ENCODE measurements at regions not wholly inside any gene's neighbourhood (a gene's known extent, or its start where the extent isn't known, plus 50 kb on each side); places are given as distances from the start of the nearest gene placed in this dataset.

DNA sequence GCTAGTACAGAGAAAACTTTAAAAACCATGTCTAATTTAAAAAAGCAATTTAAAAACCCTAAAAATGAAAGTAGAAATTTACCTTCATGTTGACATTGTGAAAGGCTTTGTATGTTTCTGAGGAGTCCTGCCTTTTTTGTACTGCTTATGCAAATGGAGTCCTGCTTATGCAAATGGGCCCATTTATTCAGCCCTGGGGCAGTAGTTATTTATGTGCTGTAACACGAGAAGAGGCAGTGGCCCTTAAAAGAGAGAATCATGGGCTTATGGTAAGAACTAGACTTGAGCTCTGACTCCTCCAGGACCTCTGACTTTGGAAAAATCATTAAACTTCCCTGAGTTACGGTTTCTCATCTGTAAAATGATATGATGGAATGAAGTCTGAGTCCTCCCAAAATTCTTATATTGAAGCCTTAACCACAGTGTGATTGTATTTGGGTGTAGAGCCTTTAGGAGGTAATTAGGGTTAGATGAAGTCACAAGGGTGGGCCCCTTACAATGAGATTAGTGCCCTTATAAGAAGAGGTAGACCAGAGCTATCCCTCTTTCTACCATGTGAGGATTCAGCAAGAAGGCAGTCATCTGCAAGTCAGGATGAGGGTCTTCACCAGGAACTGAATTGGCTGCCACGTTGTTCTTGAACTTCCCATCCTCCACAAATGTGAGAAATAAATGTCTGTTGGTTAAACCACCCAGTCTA lies 447.8 kb upstream of the CD180 start:
- DNase-seq (ENCODE audit: low spot score): no peak
- TF ChIP-seq JUND (IDR thresholded peaks at IDR 0.05) (no peak), GABPA (IDR thresholded peaks at IDR 0.05 in 1 of 2, conservative IDR thresholded peaks at IDR 0.05 in 1 of 2) (no peak), RXRA (IDR thresholded peaks at IDR 0.05) (no peak), EGR1 (IDR thresholded peaks at IDR 0.05; ENCODE audit: low read depth in 2 of 2) (no peak), HNF4G (IDR thresholded peaks at IDR 0.05) (no peak), NR2F2 (IDR thresholded peaks at IDR 0.05) (no peak), YY1 (IDR thresholded peaks at IDR 0.05) (no peak)
- TF ChIP-seq, protein P1, sequence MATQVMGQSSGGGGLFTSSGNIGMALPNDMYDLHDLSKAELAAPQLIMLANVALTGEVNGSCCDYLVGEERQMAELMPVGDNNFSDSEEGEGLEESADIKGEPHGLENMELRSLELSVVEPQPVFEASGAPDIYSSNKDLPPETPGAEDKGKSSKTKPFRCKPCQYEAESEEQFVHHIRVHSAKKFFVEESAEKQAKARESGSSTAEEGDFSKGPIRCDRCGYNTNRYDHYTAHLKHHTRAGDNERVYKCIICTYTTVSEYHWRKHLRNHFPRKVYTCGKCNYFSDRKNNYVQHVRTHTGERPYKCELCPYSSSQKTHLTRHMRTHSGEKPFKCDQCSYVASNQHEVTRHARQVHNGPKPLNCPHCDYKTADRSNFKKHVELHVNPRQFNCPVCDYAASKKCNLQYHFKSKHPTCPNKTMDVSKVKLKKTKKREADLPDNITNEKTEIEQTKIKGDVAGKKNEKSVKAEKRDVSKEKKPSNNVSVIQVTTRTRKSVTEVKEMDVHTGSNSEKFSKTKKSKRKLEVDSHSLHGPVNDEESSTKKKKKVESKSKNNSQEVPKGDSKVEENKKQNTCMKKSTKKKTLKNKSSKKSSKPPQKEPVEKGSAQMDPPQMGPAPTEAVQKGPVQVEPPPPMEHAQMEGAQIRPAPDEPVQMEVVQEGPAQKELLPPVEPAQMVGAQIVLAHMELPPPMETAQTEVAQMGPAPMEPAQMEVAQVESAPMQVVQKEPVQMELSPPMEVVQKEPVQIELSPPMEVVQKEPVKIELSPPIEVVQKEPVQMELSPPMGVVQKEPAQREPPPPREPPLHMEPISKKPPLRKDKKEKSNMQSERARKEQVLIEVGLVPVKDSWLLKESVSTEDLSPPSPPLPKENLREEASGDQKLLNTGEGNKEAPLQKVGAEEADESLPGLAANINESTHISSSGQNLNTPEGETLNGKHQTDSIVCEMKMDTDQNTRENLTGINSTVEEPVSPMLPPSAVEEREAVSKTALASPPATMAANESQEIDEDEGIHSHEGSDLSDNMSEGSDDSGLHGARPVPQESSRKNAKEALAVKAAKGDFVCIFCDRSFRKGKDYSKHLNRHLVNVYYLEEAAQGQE (IDR thresholded peaks at IDR 0.05): no peak
- TF ChIP-seq, protein P2, sequence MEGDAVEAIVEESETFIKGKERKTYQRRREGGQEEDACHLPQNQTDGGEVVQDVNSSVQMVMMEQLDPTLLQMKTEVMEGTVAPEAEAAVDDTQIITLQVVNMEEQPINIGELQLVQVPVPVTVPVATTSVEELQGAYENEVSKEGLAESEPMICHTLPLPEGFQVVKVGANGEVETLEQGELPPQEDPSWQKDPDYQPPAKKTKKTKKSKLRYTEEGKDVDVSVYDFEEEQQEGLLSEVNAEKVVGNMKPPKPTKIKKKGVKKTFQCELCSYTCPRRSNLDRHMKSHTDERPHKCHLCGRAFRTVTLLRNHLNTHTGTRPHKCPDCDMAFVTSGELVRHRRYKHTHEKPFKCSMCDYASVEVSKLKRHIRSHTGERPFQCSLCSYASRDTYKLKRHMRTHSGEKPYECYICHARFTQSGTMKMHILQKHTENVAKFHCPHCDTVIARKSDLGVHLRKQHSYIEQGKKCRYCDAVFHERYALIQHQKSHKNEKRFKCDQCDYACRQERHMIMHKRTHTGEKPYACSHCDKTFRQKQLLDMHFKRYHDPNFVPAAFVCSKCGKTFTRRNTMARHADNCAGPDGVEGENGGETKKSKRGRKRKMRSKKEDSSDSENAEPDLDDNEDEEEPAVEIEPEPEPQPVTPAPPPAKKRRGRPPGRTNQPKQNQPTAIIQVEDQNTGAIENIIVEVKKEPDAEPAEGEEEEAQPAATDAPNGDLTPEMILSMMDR (IDR thresholded peaks at IDR 0.05; ENCODE audit: low read depth, low read length, missing input control): no peak
- H3K9me3 ChIP-seq (ENCODE audit: control insufficient read depth in 4 of 4, low read length in 3 of 4): no peaks in the 10 kb centered on the region
- H3K27me3 ChIP-seq (ENCODE audit: control insufficient read depth in 4 of 4, insufficient read depth in 4 of 4, low read length in 3 of 4): no peaks in the 10 kb centered on the region
- no peak overlapping the region for H3K27ac ChIP-seq (ENCODE audit: low read depth in 1 of 2, low read length in 2 of 2)
- H3K36me3 ChIP-seq (ENCODE audit: control insufficient read depth in 4 of 4, insufficient read depth in 3 of 4, low read depth in 1 of 4, low read length in 3 of 4): no peaks in the 10 kb centered on the region
- peak overlapping the region in 1 of 3 donors; percentile 2 for H3K4me3 ChIP-seq (ENCODE audit: low read depth in 1 of 3, low read length in 3 of 3)
- H3K4me1 ChIP-seq (ENCODE audit: control insufficient read depth in 4 of 4, insufficient read depth in 4 of 4, low read length in 3 of 4): no peaks in the 10 kb centered on the region
- WGBS: 96% methylated on average over 3 of the region's 3 CpGs
- H3K9ac ChIP-seq (ENCODE audit: low read depth in 1 of 2, low read length in 2 of 2): no peak overlapping the region

DNA sequence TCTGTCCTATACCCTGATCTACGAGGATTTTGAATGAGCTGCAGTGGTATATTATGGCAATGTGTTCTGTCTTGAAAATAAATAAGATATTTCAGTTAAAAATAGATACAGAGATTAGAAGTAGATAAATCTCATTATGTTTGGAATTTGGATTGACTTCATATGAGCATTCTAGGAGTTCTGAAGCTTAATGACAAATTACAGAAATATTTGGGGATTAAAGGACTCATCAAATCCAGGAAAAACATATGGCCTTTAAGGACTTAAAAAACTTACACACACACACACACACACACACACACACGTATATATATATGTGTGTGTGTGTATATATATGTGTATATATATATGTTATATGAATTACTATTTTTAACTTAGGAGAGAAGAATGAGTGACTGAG lies 446.9 kb upstream of the CD180 start:
- H3K36me3 ChIP-seq (ENCODE audit: control insufficient read depth in 4 of 4, insufficient read depth in 3 of 4, low read depth in 1 of 4, low read length in 3 of 4): no peaks in the 10 kb centered on the region
- 82% methylated on average over 2 of the region's 2 CpGs for WGBS
- no peaks in the 10 kb centered on the region for H3K9me3 ChIP-seq (ENCODE audit: control insufficient read depth in 4 of 4, low read length in 3 of 4)
- TF ChIP-seq, protein P2 (IDR thresholded peaks at IDR 0.05; ENCODE audit: low read depth, low read length, missing input control): no peak
- TF ChIP-seq SP1 (IDR thresholded peaks at IDR 0.05): no peak
- TF ChIP-seq RXRA (IDR thresholded peaks at IDR 0.05): no peak
- TF ChIP-seq EGR1 (IDR thresholded peaks at IDR 0.05; ENCODE audit: low read depth in 2 of 2): no peak
- TF ChIP-seq HNF4G (IDR thresholded peaks at IDR 0.05): no peak
- TF ChIP-seq YY1 (IDR thresholded peaks at IDR 0.05): no peak
- TF ChIP-seq TAF1 (conservative IDR thresholded peaks at IDR 0.05): no peak
- TF ChIP-seq HNF4A (conservative IDR thresholded peaks at IDR 0.05): no peak
- no peak for TF ChIP-seq FOXA1 (IDR thresholded peaks at IDR 0.05)
- TF ChIP-seq, protein P1 (IDR thresholded peaks at IDR 0.05): no peak
- TF ChIP-seq, protein P3, sequence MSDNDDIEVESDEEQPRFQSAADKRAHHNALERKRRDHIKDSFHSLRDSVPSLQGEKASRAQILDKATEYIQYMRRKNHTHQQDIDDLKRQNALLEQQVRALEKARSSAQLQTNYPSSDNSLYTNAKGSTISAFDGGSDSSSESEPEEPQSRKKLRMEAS (IDR thresholded peaks at IDR 0.05): no peak
- TF ChIP-seq NR2F2 (IDR thresholded peaks at IDR 0.05): no peak
- TF ChIP-seq JUND (IDR thresholded peaks at IDR 0.05): no peak
- TF ChIP-seq, protein P4, sequence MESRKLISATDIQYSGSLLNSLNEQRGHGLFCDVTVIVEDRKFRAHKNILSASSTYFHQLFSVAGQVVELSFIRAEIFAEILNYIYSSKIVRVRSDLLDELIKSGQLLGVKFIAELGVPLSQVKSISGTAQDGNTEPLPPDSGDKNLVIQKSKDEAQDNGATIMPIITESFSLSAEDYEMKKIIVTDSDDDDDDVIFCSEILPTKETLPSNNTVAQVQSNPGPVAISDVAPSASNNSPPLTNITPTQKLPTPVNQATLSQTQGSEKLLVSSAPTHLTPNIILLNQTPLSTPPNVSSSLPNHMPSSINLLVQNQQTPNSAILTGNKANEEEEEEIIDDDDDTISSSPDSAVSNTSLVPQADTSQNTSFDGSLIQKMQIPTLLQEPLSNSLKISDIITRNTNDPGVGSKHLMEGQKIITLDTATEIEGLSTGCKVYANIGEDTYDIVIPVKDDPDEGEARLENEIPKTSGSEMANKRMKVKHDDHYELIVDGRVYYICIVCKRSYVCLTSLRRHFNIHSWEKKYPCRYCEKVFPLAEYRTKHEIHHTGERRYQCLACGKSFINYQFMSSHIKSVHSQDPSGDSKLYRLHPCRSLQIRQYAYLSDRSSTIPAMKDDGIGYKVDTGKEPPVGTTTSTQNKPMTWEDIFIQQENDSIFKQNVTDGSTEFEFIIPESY (IDR thresholded peaks at IDR 0.05): no peak
- no peak for TF ChIP-seq RAD21 (IDR thresholded peaks at IDR 0.05)
- no peak for TF ChIP-seq GABPA (IDR thresholded peaks at IDR 0.05 in 1 of 2, conservative IDR thresholded peaks at IDR 0.05 in 1 of 2)
- no peak overlapping the region for H3K4me3 ChIP-seq (ENCODE audit: low read depth in 1 of 3, low read length in 3 of 3)
- no peaks in the 10 kb centered on the region for H3K4me1 ChIP-seq (ENCODE audit: control insufficient read depth in 4 of 4, insufficient read depth in 4 of 4, low read length in 3 of 4)
- no peak for DNase-seq (ENCODE audit: low spot score)
- H3K27me3 ChIP-seq (ENCODE audit: control insufficient read depth in 4 of 4, insufficient read depth in 4 of 4, low read length in 3 of 4): no peaks in the 10 kb centered on the region
- no peak overlapping the region for H3K27ac ChIP-seq (ENCODE audit: low read depth in 1 of 2, low read length in 2 of 2)
- H3K9ac ChIP-seq (ENCODE audit: low read depth in 1 of 2, low read length in 2 of 2): no peak overlapping the region

Measured in liver (tissue), 8 donors.